T-cell (primary cell): ENCODE measurements at regions not wholly inside any gene's neighbourhood (a gene's known extent, or its start where the extent isn't known, plus 50 kb on each side); places are given as distances from the start of the nearest gene placed in this dataset.

Experiments used
- ATAC-seq, 4 experiments: fragments of 200-7000 bp in 3 of 4; fragments of 150-1000 bp in 1 of 4; cut with Tn5 transposase; replicated peaks in 1 of 4; 1 replicate in 3 of 4; 2 replicates in 1 of 4; pipeline ENCODE4 v1.10.0; 2021; ENCODE audit warnings: moderate library complexity in 3 of 4, mild to moderate bottlenecking in 2 of 4, moderate number of reproducible peaks in 1 of 4
- CTCF ChIA-PET, 2 donors: fragments of 300-600 bp; sonication (Branson Sonifier 250); formaldehyde crosslinking; loops; one replicate each; lab custom pipeline; 2022; ENCODE audit warnings: antibody characterized with exemption in 2 of 2; lab: Charles Lee
- POLR2A ChIA-PET, 2 donors: fragments of 300-600 bp; sonication (Branson Sonifier 250); formaldehyde crosslinking; loops; one replicate each; lab custom pipeline; 2022; ENCODE audit warnings: antibody characterized with exemption in 2 of 2; lab: Charles Lee
- DNase-seq, 35 experiments: peaks; one replicate each; pipeline versions ENCODE4 v3.0.0 to v3.0.0-alpha.2; 2013 to 2023
- H3K27ac ChIP-seq: one replicate; pipeline ENCODE4 v1.5.1; 2013; ENCODE audit warnings: low read length
- H3K27me3 ChIP-seq, 2 experiments: replicated peaks in 1 of 2; 1 replicate in 1 of 2; 2 replicates in 1 of 2; pipeline versions ENCODE4 v1.6.1 to v1.7.0; 2013; ENCODE audit warnings: low read length in 1 of 2, mixed read lengths in 1 of 2; ENCODE audit not compliant: control insufficient read depth in 2 of 2, insufficient read depth in 2 of 2; ENCODE audit errors: extremely low read depth in 1 of 2
- H3K36me3 ChIP-seq, 2 donors: 1 replicate in 1 of 2; 2 replicates in 1 of 2; pipeline versions ENCODE4 v1.6.1 to v1.7.0; 2013; ENCODE audit warnings: low read length in 1 of 2; ENCODE audit not compliant: control insufficient read depth in 2 of 2, insufficient read depth in 1 of 2; ENCODE audit errors: extremely low read depth in 1 of 2
- H3K4me1 ChIP-seq, 2 experiments: 1 replicate in 1 of 2; 2 replicates in 1 of 2; pipeline versions ENCODE4 v1.6.1 to v1.7.0; 2013; ENCODE audit warnings: low read length in 2 of 2, mixed read lengths in 1 of 2; ENCODE audit not compliant: insufficient read depth in 2 of 2, control insufficient read depth in 1 of 2; ENCODE audit errors: extremely low read depth in 1 of 2
- H3K4me3 ChIP-seq, 2 donors: 1 replicate in 1 of 2; 2 replicates in 1 of 2; pipeline versions ENCODE4 v1.5.1 to v1.7.0; 2013; ENCODE audit warnings: mild to moderate bottlenecking in 2 of 2, low read length in 1 of 2, moderate library complexity in 1 of 2; ENCODE audit not compliant: control insufficient read depth in 1 of 2; ENCODE audit errors: extremely low read depth in 1 of 2
- H3K9me3 ChIP-seq: 2 replicates; pipeline ENCODE4 v1.7.0; 2013
- H3K27ac Mint-ChIP-seq, 2 donors: one replicate each; pipeline ENCODE4 v1.8.0; 2020 to 2021; ENCODE audit warnings: mild to moderate bottlenecking in 2 of 2, mixed read lengths in 2 of 2
- H3K27me3 Mint-ChIP-seq, 2 donors: one replicate each; pipeline ENCODE4 v1.8.0; 2021 to 2022; ENCODE audit warnings: mixed read lengths in 2 of 2
- H3K36me3 Mint-ChIP-seq: one replicate; pipeline ENCODE4 v1.8.0; 2021; ENCODE audit warnings: mixed read lengths
- H3K4me1 Mint-ChIP-seq, 3 donors: one replicate each; pipeline ENCODE4 v1.8.0; 2020 to 2022; ENCODE audit warnings: mixed read lengths in 3 of 3, mild to moderate bottlenecking in 1 of 3
- H3K4me3 Mint-ChIP-seq, 3 donors: one replicate each; pipeline ENCODE4 v1.8.0; 2020 to 2022; ENCODE audit warnings: mild to moderate bottlenecking in 3 of 3, mixed read lengths in 3 of 3, moderate library complexity in 3 of 3
- H3K9me3 Mint-ChIP-seq, 3 donors: one replicate each; pipeline ENCODE4 v1.8.0; 2020 to 2022; ENCODE audit warnings: mixed read lengths in 3 of 3
- WGBS: methylation state at CpG from one replicate; pipeline ENCODE4 v1.1.5; 2013; ENCODE audit warnings: missing lambda C conversion rate; ENCODE audit not compliant: insufficient coverage; 5-methylcytosine and 5-hydroxymethylcytosine counted together

DNA sequence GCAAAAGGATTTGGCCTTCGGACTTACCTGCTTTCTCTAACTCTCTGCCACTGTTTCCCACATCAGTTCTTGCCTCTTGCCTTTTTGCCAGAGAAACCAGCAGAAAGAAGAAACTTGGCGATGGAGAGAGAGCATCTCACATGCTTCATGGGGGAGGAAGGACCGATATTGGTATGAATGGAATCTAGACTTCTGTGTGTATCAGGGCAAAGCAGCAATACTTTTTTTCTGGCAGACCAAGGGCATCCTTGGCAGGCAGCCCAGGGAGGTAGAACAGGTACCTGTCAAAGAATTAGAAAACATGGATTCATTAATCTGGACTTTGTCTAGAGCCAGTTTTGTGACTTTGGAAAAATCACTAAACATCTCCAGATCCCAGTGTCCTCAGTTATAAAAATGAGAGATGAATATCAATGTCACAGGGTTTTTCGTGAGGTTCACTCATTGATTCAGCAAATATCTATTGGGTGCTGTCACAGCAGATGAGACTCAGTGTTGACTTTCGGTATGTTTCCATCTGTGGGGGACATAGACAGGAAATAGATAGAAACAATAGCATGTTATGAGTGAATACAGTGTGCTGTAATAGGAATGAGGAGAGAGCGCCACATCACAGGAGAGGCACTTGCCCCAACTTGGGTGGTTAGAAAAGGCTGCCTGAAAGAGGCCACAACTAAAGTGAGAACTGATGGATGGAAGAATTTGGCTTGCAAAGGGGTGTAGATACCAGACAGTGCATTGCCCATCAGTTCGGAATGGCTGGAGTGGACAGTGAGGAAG is 114.1 kb downstream of the CD83 start:
- Mint-ChIP-seq H3K27me3 (no peaks in the 10 kb centered on the region), H3K4me1 (peaks cover 13 to 24% (median 20%) of the 10 kb centered on the region in 3 donors), H3K27ac (no peak overlapping the region), H3K36me3 (no peaks in the 10 kb centered on the region), H3K9me3 (no peaks in the 10 kb centered on the region), H3K4me3 (no peak overlapping the region)
- ATAC-seq, result peak in 1 of 4 experiments; percentile 38
- no peaks in the 10 kb centered on the region for H3K36me3 ChIP-seq
- no peaks in the 10 kb centered on the region for H3K9me3 ChIP-seq
- no peak overlapping the region for H3K27ac ChIP-seq
- no peak overlapping the region for H3K4me3 ChIP-seq
- CTCF ChIA-PET, result no interaction called here
- peaks cover 0 to 8% of the 10 kb centered on the region in 2 experiments for H3K27me3 ChIP-seq
- no peak for DNase-seq
- H3K4me1 ChIP-seq, result peaks cover 4 to 6% of the 10 kb centered on the region in 2 experiments
- POLR2A ChIA-PET, result no interaction called here
- WGBS, result 64% methylated on average over 6 of the region's 7 CpGs

DNA sequence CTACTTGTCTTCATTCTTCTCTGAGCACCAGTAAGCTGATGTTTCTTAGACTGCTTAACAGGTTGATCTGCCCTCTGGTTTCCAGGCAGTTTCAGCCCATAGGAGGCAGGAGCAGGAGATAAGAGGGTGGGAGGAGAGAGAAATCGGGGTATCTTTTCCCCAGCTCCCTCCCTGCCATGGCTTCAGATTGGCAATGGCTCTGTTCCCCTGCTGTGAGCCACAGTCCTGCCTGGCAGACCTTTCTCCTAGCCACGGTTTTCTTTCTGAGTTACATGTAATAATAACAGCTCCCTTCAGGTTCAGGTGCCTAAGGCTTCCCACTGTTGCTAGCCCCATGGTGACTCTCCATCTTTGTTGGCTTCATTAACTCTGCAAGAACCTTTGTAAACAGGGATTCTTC is 115.3 kb downstream of the CD83 start:
- Mint-ChIP-seq H3K4me1 (peaks cover 13 to 23% (median 20%) of the 10 kb centered on the region in 3 donors), H3K27ac (no peak overlapping the region), H3K9me3 (no peaks in the 10 kb centered on the region), H3K36me3 (no peaks in the 10 kb centered on the region), H3K27me3 (no peaks in the 10 kb centered on the region), H3K4me3 (no peak overlapping the region)
- Histone ChIP-seq H3K27ac (no peak overlapping the region), H3K9me3 (no peaks in the 10 kb centered on the region), H3K27me3 (peaks cover 0 to 8% of the 10 kb centered on the region in 2 experiments), H3K36me3 (no peaks in the 10 kb centered on the region), H3K4me3 (no peak overlapping the region), H3K4me1 (peaks cover 4 to 6% of the 10 kb centered on the region in 2 experiments)
- ATAC-seq (no peak), DNase-seq (no peak)
- CTCF ChIA-PET, result interaction anchor here in 1 of 2 donors (0.6 kb wide), 1 partner anchor 103 kb away, joined by 3 read pairs; no protein-coding TSS in a partner anchor
- 63% methylated on average over 1 of the region's 2 CpGs for WGBS
- POLR2A ChIA-PET, result interaction anchor here in 1 of 2 donors (0.7 kb wide), 1 partner anchor 103 kb away, joined by 3 read pairs; no protein-coding TSS in a partner anchor

DNA sequence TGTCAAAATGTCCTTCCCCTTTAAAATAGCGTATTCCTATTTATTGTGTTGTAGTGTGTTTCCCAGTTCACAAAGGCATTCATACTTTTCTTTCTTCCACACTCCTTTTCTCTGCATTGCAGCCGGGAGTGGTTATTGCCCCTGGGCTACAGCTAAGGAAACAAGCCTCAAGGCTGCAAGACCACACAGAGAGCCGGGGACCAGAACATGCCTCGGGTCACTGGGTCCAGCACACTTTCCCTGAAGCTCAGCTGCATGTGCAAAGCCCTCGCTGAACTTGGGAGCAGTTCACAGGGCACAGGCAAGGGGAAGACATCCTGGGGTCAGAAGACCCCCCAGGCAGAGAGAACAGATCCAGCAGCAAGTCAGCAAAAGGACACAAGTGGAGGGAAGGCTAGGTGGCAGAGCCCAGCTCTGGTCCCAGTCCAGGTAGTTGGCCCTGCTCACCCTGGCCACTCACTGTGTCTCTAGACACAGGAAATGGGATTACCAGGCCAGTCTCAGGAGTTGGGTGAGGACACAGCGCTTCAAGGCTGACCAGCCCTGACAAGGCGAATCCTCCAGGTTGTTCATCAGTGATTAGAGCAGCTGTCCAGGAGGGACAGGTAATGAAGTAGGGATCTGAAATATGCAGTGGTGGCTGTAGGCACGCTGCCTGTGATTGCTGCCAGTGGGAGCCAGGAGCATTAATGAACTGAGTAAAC is 118.2 kb downstream of the CD83 start:
- POLR2A ChIA-PET, result no interaction called here
- H3K27me3 Mint-ChIP-seq, result no peaks in the 10 kb centered on the region

DNA sequence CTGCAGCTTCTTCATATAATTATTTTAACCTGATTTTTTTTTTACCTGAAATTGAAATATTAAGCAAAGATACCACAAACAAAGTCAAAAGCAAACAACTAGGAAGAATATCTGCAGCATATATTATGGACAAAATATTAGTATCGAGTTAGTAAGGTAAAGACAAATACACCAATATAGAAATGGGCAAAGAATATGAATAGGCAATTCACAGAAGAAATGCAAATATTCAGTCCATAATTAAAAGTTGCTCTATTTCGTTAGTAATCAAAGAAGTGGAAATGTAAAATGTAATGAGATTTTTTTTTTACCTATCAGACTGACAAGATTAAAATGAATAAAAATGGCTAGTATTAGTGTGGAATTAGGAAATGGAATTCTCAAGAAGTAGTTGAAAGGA is 121.5 kb downstream of the CD83 start:
- H3K36me3 ChIP-seq, result no peaks in the 10 kb centered on the region
- H3K9me3 Mint-ChIP-seq, result peaks cover 0 to 13% (median 0%) of the 10 kb centered on the region in 3 donors
- H3K4me1 Mint-ChIP-seq, result peaks cover 5 to 10% (median 6%) of the 10 kb centered on the region in 3 donors
- no peaks in the 10 kb centered on the region for H3K9me3 ChIP-seq
- ChIA-PET CTCF (no interaction called here), POLR2A (no interaction called here)
- WGBS, result no CpG with 5 or more reads among the region's 2 CpGs
- no peak overlapping the region for H3K4me3 Mint-ChIP-seq
- no peak overlapping the region for H3K27ac ChIP-seq
- DNase-seq (no peak), ATAC-seq (no peak)
- H3K27ac Mint-ChIP-seq, result no peak overlapping the region
- peaks cover 0 to 8% of the 10 kb centered on the region in 2 experiments for H3K27me3 ChIP-seq
- no peak overlapping the region for H3K4me3 ChIP-seq
- H3K36me3 Mint-ChIP-seq, result peaks cover 5% of the 10 kb centered on the region
- no peaks in the 10 kb centered on the region for H3K27me3 Mint-ChIP-seq
- H3K4me1 ChIP-seq, result no peaks in the 10 kb centered on the region

More for the DNA sequence above, 118.2 kb downstream of the CD83 start:
- Histone ChIP-seq H3K27me3 (peaks cover 0 to 8% of the 10 kb centered on the region in 2 experiments), H3K9me3 (no peaks in the 10 kb centered on the region), H3K27ac (no peak overlapping the region), H3K36me3 (no peaks in the 10 kb centered on the region), H3K4me3 (no peak overlapping the region), H3K4me1 (no peaks in the 10 kb centered on the region)
- WGBS, result 97% methylated on average over 6 of the region's 8 CpGs
- ATAC-seq (no peak), DNase-seq (no peak)
- CTCF ChIA-PET, result no interaction called here
- Mint-ChIP-seq H3K4me3 (no peak overlapping the region), H3K27ac (no peak overlapping the region), H3K9me3 (peaks cover 0 to 9% (median 0%) of the 10 kb centered on the region in 3 donors), H3K36me3 (peaks cover 5% of the 10 kb centered on the region), H3K4me1 (peaks cover 8 to 12% (median 9%) of the 10 kb centered on the region in 3 donors)

DNA sequence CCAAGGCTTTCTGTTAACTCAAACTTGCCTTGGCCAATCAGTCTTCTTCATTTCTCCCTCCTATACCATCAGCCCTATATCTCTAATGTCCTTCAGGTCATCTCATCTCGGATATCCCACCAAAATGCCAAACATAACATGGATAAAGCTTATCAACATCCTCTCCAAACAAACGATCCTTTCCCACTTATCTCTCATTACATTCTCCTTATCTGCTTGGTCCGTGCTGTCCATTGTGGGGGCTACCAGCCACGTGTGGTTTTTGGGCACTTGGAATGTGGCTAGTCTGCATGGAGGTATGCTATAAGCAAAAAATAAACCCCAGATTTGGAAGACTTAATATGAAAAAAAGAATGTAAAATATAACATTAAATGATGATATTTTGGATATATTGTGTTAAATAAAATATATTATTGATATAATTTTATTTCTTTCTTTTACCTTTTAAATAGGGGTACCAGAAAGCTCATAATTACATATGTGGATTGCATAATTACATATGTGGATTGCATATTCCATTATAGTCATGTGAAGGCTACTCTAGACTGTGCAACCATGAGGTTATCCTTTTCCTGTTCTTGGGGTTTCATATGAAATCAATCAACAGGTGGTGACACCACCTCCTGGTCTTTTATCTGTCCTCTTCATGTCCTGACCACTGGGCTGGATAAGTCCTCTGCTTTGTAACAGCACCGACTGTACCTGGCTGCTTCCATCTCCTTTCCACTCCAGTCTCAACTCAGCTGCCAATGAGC is 123.0 kb downstream of the CD83 start:
- H3K4me1 Mint-ChIP-seq, result peaks cover 5 to 10% (median 6%) of the 10 kb centered on the region in 3 donors

More for the DNA sequence above, 123.0 kb downstream of the CD83 start:
- ChIA-PET CTCF (interaction anchor here (0.5 to 0.7 kb wide), 3 partner anchors 12 to 234 kb away, joined by 3 to 6 read pairs (median 3); no protein-coding TSS in a partner anchor), POLR2A (interaction anchor here in 1 of 2 donors (0.6 kb wide), 1 partner anchor 541 kb away, joined by 3 read pairs; no protein-coding TSS in a partner anchor)
- Histone ChIP-seq H3K4me3 (no peak overlapping the region), H3K27me3 (peaks cover 0 to 8% of the 10 kb centered on the region in 2 experiments), H3K4me1 (no peaks in the 10 kb centered on the region), H3K36me3 (no peaks in the 10 kb centered on the region), H3K27ac (no peak overlapping the region), H3K9me3 (no peaks in the 10 kb centered on the region)
- WGBS, result 63% methylated on average over 2 of the region's 5 CpGs
- DNase-seq, result no peak
- no peak overlapping the region for H3K27ac Mint-ChIP-seq
- H3K36me3 Mint-ChIP-seq, result peaks cover 5% of the 10 kb centered on the region
- ATAC-seq, result no peak
- H3K4me3 Mint-ChIP-seq, result no peak overlapping the region
- H3K27me3 Mint-ChIP-seq, result no peaks in the 10 kb centered on the region
- peaks cover 0 to 13% (median 0%) of the 10 kb centered on the region in 3 donors for H3K9me3 Mint-ChIP-seq
